T47D (cell line): ENCODE measurements at regions not wholly inside any gene's neighbourhood (a gene's known extent, or its start where the extent isn't known, plus 50 kb on each side); places are given as distances from the start of the nearest gene placed in this dataset.
A peak's percentile ranks its signal among the peaks of the same experiment; 100 is the strongest.
"Not testable (repeated sequence)": the region's sequence is repeated elsewhere in the genome, so short reads cannot be mapped to it uniquely, and the experiment has no call there.

ENCODE experiments used
- DNase-seq, 2 experiments: peaks; one replicate each; pipeline versions ENCODE4 v3.0.0 to v3.0.0-alpha.2; 2011 to 2012; ENCODE audit warnings: low read depth in 1 of 2, low spot score in 1 of 2
- JUND ChIP-seq: IDR thresholded peaks from 2 replicates; pipeline ENCODE4 v1.6.1; 2012; ENCODE audit warnings: low read depth
- in situ Hi-C: cut with HindIII; loops from 2 replicates; pipeline ENCODE4 v1.10.0; 2016; ENCODE audit warnings: low sequenced_read_pairs, low pct_unique_long_range_greater_than_20kb

DNA sequence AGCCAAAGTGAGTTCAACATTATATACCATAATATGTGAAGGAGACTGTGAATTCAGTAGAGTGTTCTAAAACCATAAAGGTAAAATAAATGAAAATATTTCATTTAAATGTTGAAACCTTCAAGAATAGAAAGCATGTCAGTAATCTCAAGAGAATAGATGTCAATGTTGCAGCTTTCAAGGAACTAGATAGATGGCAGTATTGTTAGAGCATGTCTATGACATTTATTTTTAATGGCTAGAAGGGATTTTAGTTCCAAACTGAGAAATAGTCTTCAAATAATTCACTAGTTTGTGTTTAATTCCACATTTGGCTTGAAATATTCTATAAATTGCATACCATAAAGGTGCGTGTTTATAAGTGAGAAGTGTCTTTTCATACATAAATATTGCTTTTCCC, 326.5 kb downstream of the FLRT2 start:
- TF ChIP-seq JUND = no peak
- in situ Hi-C loops = no loop called here
- DNase-seq = no peak

DNA sequence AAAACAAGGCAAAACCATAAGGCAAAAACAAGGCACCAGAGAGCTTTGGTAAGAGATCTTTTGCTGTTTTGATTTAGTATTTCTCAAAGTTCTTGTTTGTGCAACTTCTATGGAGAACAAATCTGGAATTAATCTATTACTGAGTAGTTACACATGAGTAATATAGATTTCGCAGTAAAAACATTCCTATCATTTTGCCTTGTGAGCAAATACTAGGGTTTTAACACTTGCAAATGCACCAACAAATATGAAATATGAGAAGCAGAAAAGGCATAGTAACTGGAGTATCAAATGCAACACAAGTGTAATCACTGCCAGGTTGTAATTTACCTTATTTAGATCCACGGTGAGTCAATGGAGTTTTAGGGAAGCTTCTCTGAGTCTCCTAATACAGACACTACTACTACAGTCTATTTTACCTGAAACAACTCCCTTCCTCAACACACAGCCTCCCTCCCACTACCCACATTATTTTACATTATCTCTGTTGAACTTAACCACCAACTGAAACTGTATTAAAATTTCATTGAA, 324.1 kb downstream of the FLRT2 start:
- no peak for TF ChIP-seq JUND
- DNase-seq = no peak
- in situ Hi-C loops = no loop called here

DNA sequence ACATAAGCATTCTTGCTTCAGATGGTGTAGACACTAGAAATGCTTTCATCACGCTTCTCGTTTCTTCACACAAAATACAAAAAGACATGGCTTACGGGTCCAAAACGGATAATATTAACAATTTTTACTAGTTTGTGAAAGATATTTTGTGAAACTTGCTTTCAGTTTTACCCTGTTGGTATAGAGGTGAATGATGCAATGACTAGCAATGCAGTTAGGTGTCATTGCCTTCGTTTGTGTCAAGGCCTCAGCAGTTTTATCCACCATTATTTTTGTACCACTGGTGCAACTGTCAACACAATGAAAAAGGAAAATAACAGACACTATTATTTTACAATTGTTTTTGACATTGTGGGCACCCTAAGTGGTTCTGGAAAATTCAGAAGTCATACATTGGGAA, 323.0 kb downstream of the FLRT2 start:
- DNase-seq = no peak
- in situ Hi-C loops = no loop called here
- no peak for TF ChIP-seq JUND

DNA sequence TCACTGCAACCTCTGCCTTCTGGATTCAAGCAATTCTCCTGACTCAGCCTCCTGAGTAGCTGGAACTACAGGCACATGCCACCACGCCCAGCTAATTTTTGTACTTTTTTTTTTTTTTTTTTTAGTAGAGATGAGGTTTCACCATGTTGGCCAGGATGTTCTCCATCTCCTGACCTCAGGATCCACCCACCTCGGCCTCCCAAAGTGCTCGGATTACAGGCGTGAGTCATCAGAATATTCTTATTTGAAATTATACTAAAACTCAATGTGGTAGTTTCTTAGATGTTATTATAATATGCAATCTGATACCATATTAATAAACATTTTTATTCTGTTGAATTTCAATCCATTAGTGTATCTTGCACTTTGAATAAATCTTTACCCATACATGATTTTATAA, 322.2 kb downstream of the FLRT2 start:
- in situ Hi-C loops, DNase-seq: not testable (repeated sequence)

DNA sequence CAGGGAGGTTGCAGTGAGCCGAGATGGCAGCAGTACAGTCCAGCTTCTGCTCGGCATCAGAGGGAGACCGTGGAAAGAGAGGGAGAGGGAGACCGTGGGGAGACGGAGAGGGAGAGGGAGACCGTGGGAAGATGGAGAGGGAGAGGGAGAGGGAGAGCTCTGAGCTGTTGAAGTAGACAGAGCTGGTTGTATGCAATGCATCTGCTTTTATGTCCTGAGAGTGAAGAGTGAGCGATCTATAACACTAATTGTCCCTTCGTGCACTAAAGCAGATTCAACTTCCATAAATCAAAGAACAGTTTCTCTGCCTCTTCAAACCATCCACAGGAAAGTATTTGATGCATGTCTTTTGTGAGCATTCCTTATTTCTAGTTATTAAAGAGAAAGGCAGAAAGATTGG, 300.6 kb downstream of the FLRT2 start:
- DNase-seq, in situ Hi-C loops: not testable (repeated sequence)

DNA sequence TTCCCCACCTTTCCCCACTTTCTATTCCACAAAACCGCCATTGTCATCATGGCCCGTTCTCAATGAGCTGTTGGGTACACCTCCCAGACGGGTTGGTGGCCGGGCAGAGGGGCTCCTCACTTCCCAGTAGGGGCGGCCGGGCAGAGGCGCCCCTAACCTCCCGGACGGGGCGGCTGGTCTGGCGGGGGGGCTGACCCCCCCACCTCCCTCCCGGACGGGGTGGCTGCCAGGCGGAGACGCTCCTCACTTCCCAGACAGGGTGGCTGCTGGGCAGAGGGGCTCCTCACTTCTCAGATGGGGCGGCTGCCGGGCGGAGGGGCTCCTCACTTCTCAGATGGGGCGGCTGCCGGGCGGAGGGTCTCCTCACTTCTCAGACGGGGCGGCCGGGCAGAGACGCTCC, 299.7 kb downstream of the FLRT2 start:
- in situ Hi-C loops, DNase-seq: not testable (repeated sequence)

DNA sequence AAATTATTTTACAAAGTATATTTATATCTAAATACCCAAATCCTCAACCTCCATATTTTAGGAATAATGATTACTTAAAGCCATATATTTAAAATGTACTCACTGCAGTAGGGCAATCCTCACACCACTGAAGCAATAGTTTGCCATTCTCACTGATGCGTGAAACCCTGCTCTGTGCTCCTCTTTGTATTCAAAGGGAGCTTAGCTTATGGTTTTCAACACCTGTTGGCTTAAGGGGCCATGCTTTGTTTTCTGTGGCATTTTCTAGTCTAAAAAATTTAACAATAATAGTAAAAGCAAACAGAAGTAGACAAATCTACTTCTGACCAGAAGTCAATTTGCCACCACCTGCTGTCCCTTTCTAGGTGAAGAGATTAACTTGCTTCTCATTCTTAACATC, 294.6 kb downstream of the FLRT2 start:
- no peak for TF ChIP-seq JUND
- DNase-seq = no peak
- in situ Hi-C loops = no loop called here

DNA sequence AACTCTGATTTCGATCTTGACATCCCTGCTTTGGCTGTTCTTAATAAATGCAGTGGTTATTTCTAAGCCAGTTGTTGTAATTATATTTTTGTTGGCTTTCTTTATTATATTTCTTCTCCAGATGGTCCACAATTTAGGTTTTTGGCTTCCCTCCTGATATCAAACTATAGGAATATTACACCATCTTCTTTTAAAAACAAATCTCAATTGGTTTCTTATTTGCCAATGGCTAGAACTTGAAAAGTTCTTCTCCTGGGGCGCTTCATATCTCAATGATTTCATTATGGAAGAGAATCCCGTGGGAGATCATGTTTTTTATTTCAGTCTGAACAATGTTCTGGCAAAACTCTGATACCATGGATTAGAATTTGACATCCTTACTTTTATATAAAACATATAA, 292.3 kb downstream of the FLRT2 start:
- no peak for TF ChIP-seq JUND
- in situ Hi-C loops = no loop called here

DNA sequence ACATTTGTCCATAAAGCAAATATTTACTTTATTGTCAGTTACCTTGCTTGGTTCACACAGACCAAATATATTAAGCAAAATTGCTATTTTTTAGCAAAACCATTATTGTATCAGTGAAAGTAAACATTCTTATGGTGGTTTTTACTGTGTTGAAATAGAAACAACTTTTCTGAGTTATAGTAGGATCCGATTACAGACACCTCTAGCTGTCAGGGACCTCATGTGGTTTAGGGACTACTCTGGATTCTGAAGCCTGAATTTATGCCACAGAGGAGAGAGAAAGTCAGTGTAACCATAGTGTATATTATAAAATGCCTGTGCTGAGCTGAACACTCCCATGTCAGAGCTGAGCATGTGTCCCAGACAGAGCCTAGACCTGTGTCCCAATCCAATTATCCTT, 287.5 kb downstream of the FLRT2 start:
- TF ChIP-seq JUND = no peak
- no peak for DNase-seq
- in situ Hi-C loops = no loop called here

More for the DNA sequence above, 292.3 kb downstream of the FLRT2 start:
- DNase-seq = no peak

DNA sequence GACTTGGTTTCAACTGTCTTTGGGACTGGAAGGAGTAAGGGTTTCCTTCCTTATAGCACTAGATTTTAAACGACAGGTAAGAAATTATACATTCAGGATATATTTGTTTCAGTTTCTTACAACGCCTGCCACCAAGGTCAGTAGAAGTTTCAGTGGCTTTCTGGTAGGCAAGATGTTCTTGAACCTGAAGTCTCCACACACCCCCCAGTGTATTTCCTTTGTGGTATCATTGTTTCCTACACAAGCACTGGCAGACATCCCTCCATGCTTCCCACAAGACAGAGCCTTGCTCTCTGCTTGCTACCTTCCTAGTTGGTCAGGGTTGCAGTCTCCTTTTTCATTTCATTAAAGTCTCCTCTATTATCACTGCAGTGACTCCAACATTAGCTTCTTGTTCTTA, 283.1 kb downstream of the FLRT2 start:
- TF ChIP-seq JUND = no peak
- in situ Hi-C loops = no loop called here
- no peak for DNase-seq

DNA sequence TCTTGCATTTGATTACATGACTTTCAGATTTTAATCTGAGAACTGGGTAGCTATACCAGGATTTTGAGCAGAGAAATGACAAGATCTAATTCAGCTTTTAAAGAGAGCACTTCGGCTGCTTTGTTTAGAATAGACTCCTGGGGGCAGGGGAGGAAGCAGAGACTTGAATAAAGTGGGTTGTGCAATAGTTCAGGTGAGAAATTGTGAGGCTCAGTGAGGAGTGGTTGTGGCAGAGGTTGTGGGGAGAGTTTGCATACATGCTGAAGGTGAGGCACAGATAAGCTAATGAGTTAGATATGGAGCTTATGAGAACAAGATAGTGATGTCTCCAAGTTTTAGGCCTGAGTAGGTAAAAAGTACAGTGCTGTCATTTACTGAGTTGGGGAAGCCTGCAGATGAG, 281.4 kb downstream of the FLRT2 start:
- in situ Hi-C loops = no loop called here
- TF ChIP-seq JUND = no peak
- DNase-seq = no peak

DNA sequence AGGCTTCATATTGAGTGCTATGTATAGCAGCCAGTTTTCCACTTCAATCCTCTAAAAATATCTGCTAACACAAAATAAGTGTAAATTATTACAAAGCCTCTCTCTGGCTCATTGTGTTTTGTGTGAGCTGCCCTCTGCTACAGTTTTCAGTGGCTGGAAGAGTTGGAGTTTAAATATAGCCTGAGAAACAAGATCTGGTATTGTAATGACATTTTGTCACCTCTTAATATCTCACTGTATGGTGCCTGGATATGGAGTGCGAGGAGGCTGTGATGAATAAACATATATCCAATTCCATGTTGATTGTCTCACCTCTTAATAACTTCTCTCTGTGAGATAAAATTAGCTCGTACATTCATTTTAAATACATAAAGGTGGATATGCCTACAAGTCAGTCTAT, 269.7 kb downstream of the FLRT2 start:
- in situ Hi-C loops = no loop called here
- no peak for DNase-seq
- TF ChIP-seq JUND = no peak

DNA sequence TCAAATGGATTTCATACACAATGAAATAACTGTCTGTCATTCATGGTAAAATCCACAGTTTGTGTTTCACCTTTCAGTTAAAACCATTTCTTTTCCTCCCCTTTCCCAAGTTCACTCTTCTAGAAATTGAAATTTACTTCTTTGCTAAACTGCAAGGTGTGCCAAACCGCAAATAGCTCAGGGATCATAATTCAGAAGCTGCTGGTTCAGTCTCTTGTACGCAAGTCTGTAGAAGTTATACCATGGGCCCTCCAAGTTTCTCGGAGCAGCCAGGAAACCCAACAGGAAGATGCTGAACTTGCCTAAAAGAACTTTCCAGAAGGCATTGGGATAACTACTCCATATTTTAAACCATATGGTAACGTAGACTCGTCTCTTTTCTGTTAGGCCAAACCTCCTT, 268.9 kb downstream of the FLRT2 start:
- TF ChIP-seq JUND = no peak
- peak in 1 of 2 experiments; percentile 54 for DNase-seq
- in situ Hi-C loops = no loop called here

DNA sequence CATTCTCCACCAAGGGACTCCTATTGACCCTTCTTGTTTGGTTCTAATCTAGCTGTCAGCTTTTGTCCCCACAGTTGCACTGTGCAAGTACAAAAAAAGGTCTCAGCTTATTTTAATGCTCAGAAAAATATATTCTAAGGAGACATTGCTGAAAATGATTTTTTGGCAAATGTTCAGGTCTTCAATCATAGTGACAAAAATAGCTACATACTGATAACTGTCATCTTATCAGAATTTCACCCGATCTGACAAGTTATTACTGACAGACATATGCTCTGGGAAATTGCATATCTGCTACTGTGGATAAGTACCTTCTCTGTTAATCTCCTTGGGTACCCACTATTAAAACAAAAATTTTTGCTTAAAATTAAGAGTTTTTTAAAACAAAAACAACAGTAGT, 263.6 kb downstream of the FLRT2 start:
- no peak for DNase-seq
- no peak for TF ChIP-seq JUND
- in situ Hi-C loops = no loop called here

DNA sequence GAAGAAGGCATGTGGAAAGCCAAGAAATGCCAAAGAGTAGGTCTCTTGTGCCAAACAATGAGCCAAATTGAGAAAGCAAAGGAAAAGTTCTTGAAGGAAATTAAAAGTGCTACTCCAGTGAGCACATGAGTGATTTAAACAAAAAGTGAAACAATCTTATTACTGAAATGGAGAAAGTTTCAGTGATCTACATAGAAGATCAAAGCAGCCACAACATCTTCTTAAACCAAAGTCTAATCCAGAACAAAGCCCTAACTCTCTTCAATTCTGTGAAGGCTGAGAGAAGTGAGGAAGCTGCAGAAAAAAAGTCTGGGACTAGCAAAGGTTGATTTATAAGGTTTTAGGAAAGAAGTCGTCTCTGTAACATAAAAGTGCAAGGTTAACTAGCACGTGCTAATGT, 259.6 kb downstream of the FLRT2 start:
- in situ Hi-C loops = no loop called here
- no peak for TF ChIP-seq JUND
- DNase-seq = no peak
